Heart left ventricle (tissue), 16 donors: ENCODE measurements at regions not wholly inside any gene's neighbourhood (a gene's known extent, or its start where the extent isn't known, plus 50 kb on each side); places are given as distances from the start of the nearest gene placed in this dataset.

ENCODE experiments used
- ATAC-seq, 4 donors: fragments of 200-7000 bp; cut with Tn5 transposase; one replicate each; pipeline ENCODE4 v1.9.1; 2020 to 2022; ENCODE audit warnings: moderate library complexity in 4 of 4, mild to moderate bottlenecking in 3 of 4, moderate number of reproducible peaks in 1 of 4
- DNase-seq, 5 donors: peaks; one replicate each; pipeline ENCODE4 v3.0.0-alpha.2; 2020
- H3K27ac ChIP-seq, 12 donors: fragments of 200-600 bp; sonication (generic) in 4 of 12; one replicate each; pipeline versions ENCODE4 v1.5.0 to v1.8.0; 2016 to 2022; ENCODE audit warnings: mild to moderate bottlenecking in 2 of 12
- H3K27me3 ChIP-seq, 9 donors: fragments of 200-600 bp; sonication (generic) in 2 of 9; one replicate each; pipeline versions ENCODE4 v1.5.1 to v1.8.0; 2016 to 2022; ENCODE audit warnings: mild to moderate bottlenecking in 3 of 9
- H3K36me3 ChIP-seq, 9 donors: fragments of 200-600 bp; sonication (generic) in 2 of 9; one replicate each; pipeline versions ENCODE4 v1.5.0 to v1.8.0; 2018 to 2022; ENCODE audit warnings: mild to moderate bottlenecking in 2 of 9
- H3K4me1 ChIP-seq, 12 donors: fragments of 200-600 bp; sonication (generic) in 4 of 12; one replicate each; pipeline versions ENCODE4 v1.5.0 to v1.8.0; 2016 to 2022; ENCODE audit warnings: mild to moderate bottlenecking in 3 of 12
- H3K4me3 ChIP-seq, 12 donors: fragments of 200-600 bp; sonication (generic) in 4 of 12; one replicate each; pipeline versions ENCODE4 v1.5.0 to v1.8.0; 2017 to 2022; ENCODE audit warnings: mild to moderate bottlenecking in 9 of 12, moderate library complexity in 4 of 12
- H3K9me3 ChIP-seq, 12 donors: fragments of 200-600 bp; sonication (generic) in 4 of 12; one replicate each; pipeline versions ENCODE4 v1.5.0 to v1.8.0; 2016 to 2022; ENCODE audit warnings: mild to moderate bottlenecking in 1 of 12
- CTCF ChIP-seq, 12 donors: fragments of 200-600 bp; sonication (generic) in 4 of 12; IDR thresholded peaks; one replicate each; pipeline versions ENCODE4 v1.5.0 to v1.8.0; 2018 to 2022; ENCODE audit warnings: antibody characterized with exemption in 12 of 12, mild to moderate bottlenecking in 5 of 12
- POLR2A ChIP-seq, 2 donors: fragments of 450-650 bp; IDR thresholded peaks; one replicate each; pipeline ENCODE4 v1.6.1; 2017; ENCODE audit warnings: antibody characterized with exemption in 2 of 2, mild to moderate bottlenecking in 2 of 2, moderate library complexity in 2 of 2
- WGBS, 4 donors: extraction: QIAGEN DNeasy Blood & Tissue Kit in 2 of 4; methylation state at CpG; one replicate each; pipeline versions ENCODE4 v1.1.5 to v1.1.7; 2013 to 2018; 5-methylcytosine and 5-hydroxymethylcytosine counted together
- intact Hi-C, 10 donors: fragments of 100-400 bp; cut with DNase I; formaldehyde crosslinking; loops; one replicate each; pipeline versions ENCODE4 v1.11.1 to v1.14.2; 2022
- donor health status: ischemic (EF 13 %, LVEDD 7.1; RV severe dilation, severe dysfunction).
- donor health status: healthy with polysubstance abuse.
- donor health status: DM: no; HTN: yes; CAD: no.
- donor health status: DM: no; HTN: no; CAD: no.
- donor health status: ischemic (EF 25% LVEDD 6.9; RV normal size, moderate dysfunction).
- donor health status: ischemic (EF 25% LVEDD 5.7; RV mildly dilated, moderate dysfunction).
- donor health status: healthy.
- donor health status: DM: yes; HTN: yes; CAD: no.
- donor health status: ischemic (EF 35%, LVEDD 5.7; RV mildly dilated, moderate dysfunction).
- donor health status: nonischemic (EF 11% LVEDD 7.7; RV severe dilation, severe dysfunction).
- donor health status: DM: yes; HTN: yes; CAD: no.
- donor health status: PGD.
- donor health status: ischemic (EF 29% LVEDD 5.4; RV normal size, mild dysfunction).
- donor health status: nonischemic (EF 23%, LVEDD 6.1; RV moderate dilation, normal function).

DNA sequence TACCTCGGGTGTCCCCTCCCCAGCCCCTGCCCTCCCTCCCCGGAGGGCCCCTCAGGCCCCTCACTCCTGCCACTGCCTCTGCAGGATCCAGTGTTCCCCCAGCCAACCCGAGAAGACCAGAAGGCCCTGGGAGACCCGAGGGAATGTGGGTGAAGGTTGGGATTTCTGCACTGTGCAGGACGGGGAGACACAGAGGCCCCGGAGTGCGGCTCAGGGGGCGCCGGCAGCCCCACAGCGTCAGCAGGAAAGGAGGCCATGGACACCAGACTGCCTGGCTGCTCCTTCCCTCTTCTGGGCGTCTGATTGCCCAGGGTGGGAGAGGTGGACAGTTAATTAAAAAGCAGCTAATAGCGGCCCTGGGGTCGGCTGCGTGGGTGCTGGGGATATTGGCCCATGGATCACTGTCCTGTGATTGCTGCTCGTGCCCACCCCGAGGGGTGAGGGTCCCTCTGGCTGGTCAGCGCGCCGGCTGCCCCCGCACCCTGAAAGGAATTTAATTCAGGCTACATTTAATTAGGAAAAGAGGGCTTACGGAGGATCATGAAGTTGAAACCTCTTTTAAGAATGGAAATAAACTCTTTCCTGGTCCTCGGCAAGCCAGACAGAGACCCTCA lies 57.8 kb upstream of the NKX1-1 start:
- Histone ChIP-seq H3K27ac (no peak overlapping the region), H3K27me3 (peaks cover 0 to 62% (median 23%) of the 10 kb centered on the region in 9 donors), H3K9me3 (no peaks in the 10 kb centered on the region), H3K36me3 (no peaks in the 10 kb centered on the region), H3K4me1 (no peaks in the 10 kb centered on the region), H3K4me3 (no peak overlapping the region)
- TF ChIP-seq CTCF (IDR thresholded peaks at IDR 0.05) = no peak
- no peak for TF ChIP-seq POLR2A (IDR thresholded peaks at IDR 0.05)
- ATAC-seq (no peak), DNase-seq (no peak)
- intact Hi-C loops = no loop called here
- WGBS, 4 donors = 72 to 81% (median 80%) methylated on average over 20 to 22 of the region's 22 CpGs

- no peak overlapping the region for H3K27ac ChIP-seq
- peaks cover 0 to 70% (median 23%) of the 10 kb centered on the region in 9 donors for H3K27me3 ChIP-seq
- intact Hi-C loops = no loop called here
- H3K36me3 ChIP-seq = no peaks in the 10 kb centered on the region
- ATAC-seq = peak in 1 of 4 donors; percentile 12
- H3K4me1 ChIP-seq = no peaks in the 10 kb centered on the region
- TF ChIP-seq POLR2A (IDR thresholded peaks at IDR 0.05) (no peak), CTCF (IDR thresholded peaks at IDR 0.05) (no peak)
- 32 to 54% (median 49%) methylated on average over 14 to 30 of the region's 30 CpGs for WGBS, 4 donors
- no peak for DNase-seq
- H3K4me3 ChIP-seq = no peak overlapping the region
- no peaks in the 10 kb centered on the region for H3K9me3 ChIP-seq
Observed at GRCh38 chr4:1463088-1463926, 57.1 kb upstream of the NKX1-1 start.

DNA sequence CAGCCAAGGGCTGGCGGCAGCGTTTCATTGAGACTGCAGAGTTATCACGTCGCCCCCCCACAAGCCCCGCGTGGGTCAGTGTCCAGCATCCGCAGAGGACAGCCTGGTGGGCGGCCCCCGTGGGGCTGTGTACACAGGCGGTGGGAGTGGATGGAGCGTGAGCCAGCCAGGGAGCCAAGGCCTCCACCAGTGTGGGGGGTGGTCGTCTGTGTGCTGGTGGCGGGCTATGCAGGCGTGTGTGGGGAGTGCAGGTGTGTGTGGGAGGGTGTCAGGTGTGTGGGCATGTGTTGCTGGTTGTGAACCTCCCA lies 56.5 kb upstream of the NKX1-1 start:
- intact Hi-C loops = no loop called here
- no peak for DNase-seq

More for the DNA sequence above, 56.5 kb upstream of the NKX1-1 start:
- 52 to 71% (median 62%) methylated on average over 13 to 14 of the region's 14 CpGs for WGBS, 4 donors
- Histone ChIP-seq H3K27me3 (peaks cover 0 to 72% (median 23%) of the 10 kb centered on the region in 9 donors), H3K36me3 (no peaks in the 10 kb centered on the region), H3K9me3 (no peaks in the 10 kb centered on the region), H3K27ac (no peak overlapping the region), H3K4me3 (no peak overlapping the region), H3K4me1 (no peaks in the 10 kb centered on the region)
- no peak for TF ChIP-seq CTCF (IDR thresholded peaks at IDR 0.05)
- no peak for TF ChIP-seq POLR2A (IDR thresholded peaks at IDR 0.05)
- no peak for ATAC-seq
